RWPE2 (cell line): ENCODE measurements at regions not wholly inside any gene's neighbourhood (a gene's known extent, or its start where the extent isn't known, plus 50 kb on each side); places are given as distances from the start of the nearest gene placed in this dataset.

Experiments used
- ATAC-seq: fragments of 200-7000 bp; cut with Tn5 transposase; 3 replicates; pipeline ENCODE4 v1.9.1; 2021; ENCODE audit warnings: low read depth
- DNase-seq: peaks from one replicate; pipeline ENCODE4 v3.0.0-alpha.2; 2020; ENCODE audit warnings: low spot score
- H3K27ac ChIP-seq: fragments of 450-650 bp; 2 replicates; pipeline ENCODE4 v1.5.1; 2017; ENCODE audit warnings: mild to moderate bottlenecking; ENCODE audit not compliant: poor library complexity, severe bottlenecking
- H3K27me3 ChIP-seq: fragments of 250-450 bp; sonication (Bioruptor Pico); 2 replicates; pipeline ENCODE4 v1.5.1; 2021; ENCODE audit warnings: mild to moderate bottlenecking, moderate library complexity; ENCODE audit not compliant: insufficient read depth, poor library complexity, severe bottlenecking
- H3K36me3 ChIP-seq: fragments of 250-450 bp; sonication (Bioruptor Pico); 2 replicates; pipeline ENCODE4 v1.5.1; 2020; ENCODE audit warnings: low read depth, mild to moderate bottlenecking, moderate library complexity
- H3K4me1 ChIP-seq: fragments of 250-450 bp; sonication (Bioruptor Pico); 2 replicates; pipeline ENCODE4 v1.5.1; 2021; ENCODE audit warnings: mild to moderate bottlenecking, moderate library complexity; ENCODE audit not compliant: insufficient read depth, poor library complexity, severe bottlenecking
- H3K4me3 ChIP-seq: fragments of 250-450 bp; sonication (Bioruptor Pico); 2 replicates; pipeline ENCODE4 v1.5.1; 2021; ENCODE audit warnings: mild to moderate bottlenecking, moderate library complexity; ENCODE audit not compliant: severe bottlenecking
- H3K9me3 ChIP-seq: fragments of 250-450 bp; sonication (Bioruptor Pico); 2 replicates; pipeline ENCODE4 v1.5.1; 2021; ENCODE audit warnings: mild to moderate bottlenecking, moderate library complexity; ENCODE audit not compliant: severe bottlenecking
- CTCF ChIP-seq: fragments of 450-650 bp; IDR thresholded peaks from one replicate; pipeline ENCODE4 v1.5.1; 2017; ENCODE audit warnings: mild to moderate bottlenecking, moderate library complexity; ENCODE audit not compliant: poor library complexity, severe bottlenecking

GRCh38 chr14:75369506-75369905 is 58.3 kb upstream of the JDP2 start:
- DNase-seq (no peak), ATAC-seq (no peak)
- no peaks in the 10 kb centered on the region for H3K4me1 ChIP-seq
- no peak overlapping the region for H3K27ac ChIP-seq
- H3K4me3 ChIP-seq, result no peak overlapping the region
- H3K27me3 ChIP-seq, result peaks cover 5% of the 10 kb centered on the region
- no peaks in the 10 kb centered on the region for H3K9me3 ChIP-seq
- TF ChIP-seq CTCF, result no peak
- no peaks in the 10 kb centered on the region for H3K36me3 ChIP-seq

DNA sequence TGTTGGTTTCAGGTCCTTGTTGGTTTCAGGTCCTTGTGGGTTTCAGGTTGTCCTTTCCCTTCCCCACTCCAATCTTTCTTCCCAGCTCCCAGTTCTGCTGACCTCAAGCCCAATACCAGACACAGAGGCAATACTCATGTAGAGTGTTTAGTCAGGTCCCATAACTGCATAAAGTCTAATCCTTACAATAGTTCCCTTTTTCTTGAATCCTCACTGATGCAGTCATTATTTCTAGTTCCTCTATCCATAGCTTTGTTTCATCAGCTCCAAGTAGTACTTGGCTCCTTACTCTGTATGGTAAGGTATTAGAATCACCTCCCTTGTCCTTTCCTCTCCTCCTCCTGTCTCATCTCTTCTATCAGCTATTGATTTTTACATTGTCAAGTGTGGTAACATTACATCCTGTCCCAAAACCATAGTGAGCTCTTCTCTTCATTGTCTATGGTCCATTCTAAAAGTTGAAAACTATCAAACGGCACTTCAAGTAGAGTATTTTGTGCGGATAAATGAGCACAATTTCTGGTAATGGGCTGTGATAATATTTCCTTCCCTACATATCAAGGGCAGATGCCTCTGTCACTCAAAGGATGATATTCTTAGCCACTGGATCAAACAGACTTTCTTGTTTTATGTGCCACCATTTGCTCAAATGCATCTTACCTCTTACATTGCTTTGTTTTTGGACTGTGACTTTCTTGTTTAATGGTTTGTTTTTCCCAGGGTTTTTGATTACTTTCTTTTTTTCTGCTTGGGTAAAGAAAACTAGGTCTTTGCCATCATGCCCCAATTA is 57.2 kb upstream of the JDP2 start:
- no peak overlapping the region for H3K27ac ChIP-seq
- no peaks in the 10 kb centered on the region for H3K9me3 ChIP-seq
- ATAC-seq, result no peak
- H3K4me3 ChIP-seq, result no peak overlapping the region
- no peak for TF ChIP-seq CTCF
- no peaks in the 10 kb centered on the region for H3K27me3 ChIP-seq
- no peaks in the 10 kb centered on the region for H3K4me1 ChIP-seq
- no peak for DNase-seq
- no peaks in the 10 kb centered on the region for H3K36me3 ChIP-seq

GRCh38 chr14:75371297-75371696 is 56.5 kb upstream of the JDP2 start:
- Histone ChIP-seq H3K9me3 (no peaks in the 10 kb centered on the region), H3K4me1 (no peaks in the 10 kb centered on the region), H3K36me3 (no peaks in the 10 kb centered on the region), H3K27ac (no peak overlapping the region), H3K4me3 (no peak overlapping the region), H3K27me3 (no peaks in the 10 kb centered on the region)
- no peak for ATAC-seq
- DNase-seq, result no peak
- TF ChIP-seq CTCF, result no peak

DNA sequence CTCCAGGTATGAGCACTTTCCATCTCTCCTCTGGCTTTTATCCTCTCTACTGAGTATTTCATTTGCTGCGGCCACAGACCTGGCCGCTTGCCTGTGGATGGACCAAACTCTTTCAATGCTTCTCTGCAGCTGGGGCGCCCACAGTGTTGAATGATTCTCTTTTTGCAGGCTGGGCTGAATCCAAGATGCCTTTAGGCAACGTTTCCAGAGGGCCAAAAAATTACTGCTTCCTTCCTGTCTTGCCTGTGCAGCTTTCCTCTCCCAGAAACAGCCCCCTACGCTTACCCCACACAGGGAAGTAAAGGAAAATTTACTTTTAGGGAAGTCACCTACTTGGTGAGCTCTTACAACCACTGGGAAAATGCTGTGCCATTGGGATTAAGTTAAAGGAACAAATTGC is 55.6 kb upstream of the JDP2 start:
- H3K27me3 ChIP-seq, result no peaks in the 10 kb centered on the region
- DNase-seq (no peak), ATAC-seq (no peak)
- H3K4me1 ChIP-seq, result no peaks in the 10 kb centered on the region
- no peaks in the 10 kb centered on the region for H3K9me3 ChIP-seq
- TF ChIP-seq CTCF, result no peak
- H3K27ac ChIP-seq, result no peak overlapping the region
- no peaks in the 10 kb centered on the region for H3K36me3 ChIP-seq
- H3K4me3 ChIP-seq, result no peak overlapping the region

GRCh38 chr14:75373133-75373532 is 54.7 kb upstream of the JDP2 start:
- Histone ChIP-seq H3K4me1 (no peaks in the 10 kb centered on the region), H3K27ac (no peak overlapping the region), H3K9me3 (no peaks in the 10 kb centered on the region), H3K36me3 (no peaks in the 10 kb centered on the region), H3K27me3 (no peaks in the 10 kb centered on the region), H3K4me3 (no peak overlapping the region)
- DNase-seq (no peak), ATAC-seq (0 out of 3 replicates have a peak, but pooled peaks have one; percentile 12)
- TF ChIP-seq CTCF, result no peak
